GM21526 (cell line): ENCODE measurements at regions not wholly inside any gene's neighbourhood (a gene's known extent, or its start where the extent isn't known, plus 50 kb on each side); places are given as distances from the start of the nearest gene placed in this dataset.

Experiments used
- ATAC-seq: cut with Tn5 transposase; IDR thresholded peaks from one replicate; pipeline ENCODE4 v1.9.1; 2021; ENCODE audit warnings: moderate library complexity; ENCODE audit not compliant: unreplicated experiment, low FRiP score

GRCh38 chr5:93805616-93806379 lies 64.4 kb upstream of the POU5F2 start:
- no peak for ATAC-seq

GRCh38 chr5:93800988-93801811 lies 59.8 kb upstream of the POU5F2 start:
- peak; percentile 65 for ATAC-seq

GRCh38 chr5:93794954-93795353 lies 53.6 kb upstream of the POU5F2 start:
- ATAC-seq: no peak

GRCh38 chr5:93793159-93793781 lies 51.9 kb upstream of the POU5F2 start:
- ATAC-seq: no peak

- ATAC-seq: no peak
Measured at GRCh38 chr5:93791518-93791972, 50.1 kb upstream of the POU5F2 start.
